Chondrocyte (in vitro differentiated cells): ENCODE measurements at regions not wholly inside any gene's neighbourhood (a gene's known extent, or its start where the extent isn't known, plus 50 kb on each side); places are given as distances from the start of the nearest gene placed in this dataset.
A peak's percentile ranks its signal among the peaks of the same experiment; 100 is the strongest.

Experiments used
- DNase-seq: peaks from one replicate; pipeline ENCODE4 v3.0.0; 2021; ENCODE audit warnings: mixed read lengths, low spot score
- H3K27ac Mint-ChIP-seq: one replicate; pipeline ENCODE4 v1.8.0; 2021; ENCODE audit warnings: mild to moderate bottlenecking, moderate library complexity, mixed read lengths; ENCODE audit not compliant: unreplicated experiment
- H3K27me3 Mint-ChIP-seq: 2 replicates; pipeline ENCODE4 v1.8.0; 2021; ENCODE audit warnings: low read depth, mixed read lengths
- H3K36me3 Mint-ChIP-seq: 2 replicates; pipeline ENCODE4 v1.8.0; 2021; ENCODE audit warnings: low read depth, mixed read lengths
- H3K4me1 Mint-ChIP-seq: 2 replicates; pipeline ENCODE4 v1.8.0; 2021; ENCODE audit warnings: low read depth, mild to moderate bottlenecking, mixed read lengths
- H3K4me3 Mint-ChIP-seq: one replicate; pipeline ENCODE4 v1.8.0; 2021; ENCODE audit warnings: mild to moderate bottlenecking, moderate library complexity, mixed read lengths; ENCODE audit not compliant: unreplicated experiment
- H3K9me3 Mint-ChIP-seq: 2 replicates; pipeline ENCODE4 v1.8.0; 2021; ENCODE audit warnings: low read depth, mixed read lengths
- TF ChIP-seq, protein P1 (sequence below): fragments of 200-600 bp; sonication (generic); IDR thresholded peaks from 2 replicates; pipeline ENCODE4 v1.5.0; 2021; ENCODE audit warnings: antibody characterized with exemption, mild to moderate bottlenecking, moderate library complexity

DNA sequence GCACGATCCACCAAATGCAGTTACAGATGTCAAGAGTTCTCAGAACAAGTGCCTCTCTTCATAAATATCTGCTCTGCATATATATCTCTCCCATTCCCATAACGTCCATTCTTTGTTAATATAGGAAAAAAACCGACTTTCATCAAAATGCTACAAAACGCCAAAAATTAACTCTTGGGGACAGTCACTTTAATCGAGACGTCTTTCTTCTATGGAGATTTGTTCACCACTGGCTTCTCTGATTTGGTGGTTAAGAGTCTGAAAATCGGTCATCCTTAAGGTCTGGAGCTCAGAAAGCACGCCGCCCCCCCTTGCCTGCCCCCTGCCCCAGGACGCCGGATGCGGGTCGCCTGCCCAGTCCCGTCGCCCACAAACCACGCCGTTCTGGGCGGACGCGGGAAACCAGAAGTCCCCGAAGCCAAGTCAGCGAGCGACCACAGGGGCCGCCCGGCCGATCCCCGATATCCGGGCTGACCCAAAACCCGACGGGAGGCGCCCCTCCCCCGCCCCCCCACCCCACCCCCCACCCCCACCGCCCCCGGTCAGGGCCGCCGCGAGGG lies 252.7 kb downstream of the TJP1 start:
- TF ChIP-seq, protein P1, sequence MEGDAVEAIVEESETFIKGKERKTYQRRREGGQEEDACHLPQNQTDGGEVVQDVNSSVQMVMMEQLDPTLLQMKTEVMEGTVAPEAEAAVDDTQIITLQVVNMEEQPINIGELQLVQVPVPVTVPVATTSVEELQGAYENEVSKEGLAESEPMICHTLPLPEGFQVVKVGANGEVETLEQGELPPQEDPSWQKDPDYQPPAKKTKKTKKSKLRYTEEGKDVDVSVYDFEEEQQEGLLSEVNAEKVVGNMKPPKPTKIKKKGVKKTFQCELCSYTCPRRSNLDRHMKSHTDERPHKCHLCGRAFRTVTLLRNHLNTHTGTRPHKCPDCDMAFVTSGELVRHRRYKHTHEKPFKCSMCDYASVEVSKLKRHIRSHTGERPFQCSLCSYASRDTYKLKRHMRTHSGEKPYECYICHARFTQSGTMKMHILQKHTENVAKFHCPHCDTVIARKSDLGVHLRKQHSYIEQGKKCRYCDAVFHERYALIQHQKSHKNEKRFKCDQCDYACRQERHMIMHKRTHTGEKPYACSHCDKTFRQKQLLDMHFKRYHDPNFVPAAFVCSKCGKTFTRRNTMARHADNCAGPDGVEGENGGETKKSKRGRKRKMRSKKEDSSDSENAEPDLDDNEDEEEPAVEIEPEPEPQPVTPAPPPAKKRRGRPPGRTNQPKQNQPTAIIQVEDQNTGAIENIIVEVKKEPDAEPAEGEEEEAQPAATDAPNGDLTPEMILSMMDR: no peak
- Mint-ChIP-seq H3K27me3 (peaks cover 45% of the 10 kb centered on the region), H3K4me1 (peaks cover 13% of the 10 kb centered on the region), H3K36me3 (peaks cover 6% of the 10 kb centered on the region), H3K4me3 (peak overlapping the region; percentile 71), H3K9me3 (peaks cover 12% of the 10 kb centered on the region), H3K27ac (no peak overlapping the region)
- DNase-seq: no peak

- Mint-ChIP-seq H3K36me3 (peaks cover 8% of the 10 kb centered on the region), H3K9me3 (peaks cover 12% of the 10 kb centered on the region), H3K27ac (no peak overlapping the region), H3K4me1 (peaks cover 13% of the 10 kb centered on the region), H3K27me3 (peaks cover 44% of the 10 kb centered on the region), H3K4me3 (peak overlapping the region; percentile 71)
- TF ChIP-seq, protein P1: peak; percentile 70
- DNase-seq: no peak
Measured at GRCh38 chr15:29568840-29569532, 253.3 kb downstream of the TJP1 start.

- no peak for DNase-seq
- Mint-ChIP-seq H3K4me3 (no peak overlapping the region), H3K36me3 (peaks cover 6% of the 10 kb centered on the region), H3K27ac (no peak overlapping the region), H3K27me3 (peaks cover 30% of the 10 kb centered on the region), H3K4me1 (peaks cover 13% of the 10 kb centered on the region), H3K9me3 (peaks cover 4% of the 10 kb centered on the region)
- TF ChIP-seq, protein P1: no peak
Measured at GRCh38 chr15:29567336-29567735, 254.9 kb downstream of the TJP1 start.

GRCh38 chr15:29566914-29567313 lies 255.4 kb downstream of the TJP1 start:
- TF ChIP-seq, protein P1: no peak
- peaks cover 6% of the 10 kb centered on the region for H3K36me3 Mint-ChIP-seq
- H3K4me3 Mint-ChIP-seq: no peak overlapping the region
- no peak overlapping the region for H3K27ac Mint-ChIP-seq
- H3K27me3 Mint-ChIP-seq: peaks cover 26% of the 10 kb centered on the region
- H3K9me3 Mint-ChIP-seq: peaks cover 4% of the 10 kb centered on the region
- H3K4me1 Mint-ChIP-seq: peaks cover 13% of the 10 kb centered on the region
- no peak for DNase-seq

GRCh38 chr15:29563112-29563511 lies 259.2 kb downstream of the TJP1 start:
- Mint-ChIP-seq H3K36me3 (peaks cover 6% of the 10 kb centered on the region), H3K4me3 (no peak overlapping the region), H3K9me3 (peaks cover 6% of the 10 kb centered on the region), H3K27ac (no peak overlapping the region), H3K27me3 (peaks cover 25% of the 10 kb centered on the region), H3K4me1 (no peaks in the 10 kb centered on the region)
- TF ChIP-seq, protein P1: no peak
- DNase-seq: no peak
